ENCODE measurements at regions not wholly inside any gene's neighbourhood (a gene's known extent, or its start where the extent isn't known, plus 50 kb on each side); places are given as distances from the start of the nearest gene placed in this dataset.

GRCh38 chr15:70197945-70198361, 100.2 kb upstream of the TLE3 start:
- no peaks in the 10 kb centered on the region for H3K9me3 Mint-ChIP-seq
- no peak overlapping the region for H3K4me3 Mint-ChIP-seq
- H3K9me3 ChIP-seq (ENCODE audit: control insufficient read depth, insufficient read depth, low read length): no peaks in the 10 kb centered on the region
- ATAC-seq (no peak), DNase-seq (no peak)
- H3K4me3 ChIP-seq (ENCODE audit: low read length): no peak overlapping the region
- H3K27ac Mint-ChIP-seq: no peak overlapping the region
- no peaks in the 10 kb centered on the region for H3K36me3 ChIP-seq (ENCODE audit: control insufficient read depth, insufficient read depth, low read length)
- intact Hi-C loops (cut with micrococcal nuclease): no loop called here
- H3K27me3 Mint-ChIP-seq (ENCODE audit: low read depth in 2 of 2): peaks cover 32 to 52% of the 10 kb centered on the region in 2 donors
- no peak overlapping the region for H3K27ac ChIP-seq (ENCODE audit: low read length)
- no peaks in the 10 kb centered on the region for H3K36me3 Mint-ChIP-seq
- no peaks in the 10 kb centered on the region for H3K27me3 ChIP-seq (ENCODE audit: control insufficient read depth, insufficient read depth, low read length)
- H3K4me1 Mint-ChIP-seq: peaks cover 0 to 6% of the 10 kb centered on the region in 2 donors
- TF ChIP-seq CTCF (IDR thresholded peaks at IDR 0.05): no peak
- peaks cover 3% of the 10 kb centered on the region for H3K4me1 ChIP-seq (ENCODE audit: control insufficient read depth, insufficient read depth, low read length)
- 79% methylated on average over 9 of the region's 9 CpGs for whole genome bisulfite sequencing (ENCODE audit: insufficient coverage)

- no peak for TF ChIP-seq CTCF (IDR thresholded peaks at IDR 0.05)
- no peak overlapping the region for H3K27ac Mint-ChIP-seq
- ATAC-seq (no peak), DNase-seq (no peak)
- no peak overlapping the region for H3K27ac ChIP-seq (ENCODE audit: low read length)
- no peaks in the 10 kb centered on the region for H3K9me3 Mint-ChIP-seq
- H3K36me3 Mint-ChIP-seq: no peaks in the 10 kb centered on the region
- H3K27me3 Mint-ChIP-seq (ENCODE audit: low read depth in 2 of 2): peaks cover 29 to 52% of the 10 kb centered on the region in 2 donors
- 91% methylated on average over 9 of the region's 10 CpGs for WGBS (ENCODE audit: insufficient coverage)
- intact Hi-C loops (cut with micrococcal nuclease): no loop called here
- H3K4me3 Mint-ChIP-seq: no peak overlapping the region
- peaks cover 0 to 6% of the 10 kb centered on the region in 2 donors for H3K4me1 Mint-ChIP-seq
- H3K9me3 ChIP-seq (ENCODE audit: control insufficient read depth, insufficient read depth, low read length): no peaks in the 10 kb centered on the region
- H3K4me3 ChIP-seq (ENCODE audit: low read length): no peak overlapping the region
- H3K27me3 ChIP-seq (ENCODE audit: control insufficient read depth, insufficient read depth, low read length): no peaks in the 10 kb centered on the region
- H3K36me3 ChIP-seq (ENCODE audit: control insufficient read depth, insufficient read depth, low read length): no peaks in the 10 kb centered on the region
- peaks cover 3% of the 10 kb centered on the region for H3K4me1 ChIP-seq (ENCODE audit: control insufficient read depth, insufficient read depth, low read length)
Observed at GRCh38 chr15:70197318-70197944, 99.7 kb upstream of the TLE3 start.

GRCh38 chr15:70196372-70197316, 98.9 kb upstream of the TLE3 start:
- H3K9me3 ChIP-seq (ENCODE audit: control insufficient read depth, insufficient read depth, low read length): no peaks in the 10 kb centered on the region
- Mint-ChIP-seq H3K4me1 (peaks cover 0 to 6% of the 10 kb centered on the region in 2 donors), H3K27ac (no peak overlapping the region), H3K9me3 (peaks cover 2 to 3% of the 10 kb centered on the region in 2 donors), H3K4me3 (no peak overlapping the region), H3K36me3 (no peaks in the 10 kb centered on the region), H3K27me3 (ENCODE audit: low read depth in 2 of 2) (peaks cover 30 to 52% of the 10 kb centered on the region in 2 donors)
- H3K4me3 ChIP-seq (ENCODE audit: low read length): no peak overlapping the region
- ATAC-seq (peak in 1 of 3 donors; percentile 21), DNase-seq (peak in 1 of 2 donors; percentile 62)
- intact Hi-C loops (cut with micrococcal nuclease): no loop called here
- no peaks in the 10 kb centered on the region for H3K36me3 ChIP-seq (ENCODE audit: control insufficient read depth, insufficient read depth, low read length)
- TF ChIP-seq CTCF (IDR thresholded peaks at IDR 0.05): no peak
- H3K27ac ChIP-seq (ENCODE audit: low read length): no peak overlapping the region
- no peaks in the 10 kb centered on the region for H3K27me3 ChIP-seq (ENCODE audit: control insufficient read depth, insufficient read depth, low read length)
- peaks cover 3% of the 10 kb centered on the region for H3K4me1 ChIP-seq (ENCODE audit: control insufficient read depth, insufficient read depth, low read length)
- WGBS (ENCODE audit: insufficient coverage): 69% methylated on average over 21 of the region's 21 CpGs
